SK-N-SH treated with all-trans-retinoic acid at 6 μM for 48 hours (cell line): ENCODE measurements at regions not wholly inside any gene's neighbourhood (a gene's known extent, or its start where the extent isn't known, plus 50 kb on each side); places are given as distances from the start of the nearest gene placed in this dataset.

Source experiments
- ATAC-seq: fragments of 200-7000 bp; cut with Tn5 transposase; 3 replicates; pipeline ENCODE4 v1.9.1; 2020; ENCODE audit warnings: mild to moderate bottlenecking, moderate library complexity
- ARNTL ChIP-seq: fragments of 450-650 bp; formaldehyde crosslinking; IDR thresholded peaks from 2 replicates; pipeline ENCODE4 v1.5.0; 2020; ENCODE audit warnings: low read depth, mild to moderate bottlenecking, moderate library complexity, borderline replicate concordance
- BACH2 ChIP-seq: fragments of 250-450 bp; sonication (Bioruptor Pico); IDR thresholded peaks from 2 replicates; pipeline ENCODE4 v1.9.0; 2021; ENCODE audit warnings: mild to moderate bottlenecking, borderline replicate concordance
- CSDC2 ChIP-seq: fragments of 250-450 bp; sonication (Bioruptor Pico); IDR thresholded peaks from 2 replicates; pipeline ENCODE4 v1.5.0; 2020; ENCODE audit warnings: mild to moderate bottlenecking, moderate library complexity
- GLIS3 ChIP-seq: fragments of 250-450 bp; sonication (Bioruptor Pico); IDR thresholded peaks from 2 replicates; pipeline ENCODE4 v1.5.0; 2020; ENCODE audit warnings: mild to moderate bottlenecking, moderate library complexity
- ISL1 ChIP-seq: fragments of 250-450 bp; sonication (Bioruptor Pico); IDR thresholded peaks from 2 replicates; pipeline ENCODE4 v2.1.2; 2022; ENCODE audit warnings: mild to moderate bottlenecking, moderate library complexity
- OSR1 ChIP-seq: fragments of 250-450 bp; sonication (Bioruptor Pico); IDR thresholded peaks from 2 replicates; pipeline ENCODE4 v1.8.0; 2022; ENCODE audit warnings: moderate library complexity, mild to moderate bottlenecking, inconsistent platforms
- PATZ1 ChIP-seq: fragments of 250-450 bp; sonication (Bioruptor Pico); IDR thresholded peaks from 2 replicates; pipeline ENCODE4 v1.8.0; 2020; ENCODE audit warnings: mild to moderate bottlenecking, moderate library complexity, borderline replicate concordance
- SNAI2 ChIP-seq: fragments of 250-450 bp; sonication (Bioruptor Pico); IDR thresholded peaks from 2 replicates; pipeline ENCODE4 v1.5.0; 2020; ENCODE audit warnings: mild to moderate bottlenecking, moderate library complexity
- TCF4 ChIP-seq: fragments of 250-450 bp; sonication (Bioruptor Pico); IDR thresholded peaks from 2 replicates; pipeline ENCODE4 v1.8.0; 2021; ENCODE audit warnings: mild to moderate bottlenecking, moderate library complexity, borderline replicate concordance
- TOX ChIP-seq: fragments of 250-450 bp; sonication (Bioruptor Pico); IDR thresholded peaks from 2 replicates; pipeline ENCODE4 v1.8.0; 2021; ENCODE audit warnings: mild to moderate bottlenecking, moderate library complexity, borderline replicate concordance
- ZC3H10 ChIP-seq: fragments of 250-450 bp; sonication (Bioruptor Pico); IDR thresholded peaks from 2 replicates; pipeline ENCODE4 v1.5.1; 2021; ENCODE audit warnings: mild to moderate bottlenecking, moderate library complexity
- ZFP30 ChIP-seq: fragments of 450-650 bp; formaldehyde crosslinking; IDR thresholded peaks from 2 replicates; pipeline ENCODE4 v1.5.0; 2022; ENCODE audit warnings: mild to moderate bottlenecking, moderate library complexity
- ZNF70 ChIP-seq: fragments of 450-650 bp; formaldehyde crosslinking; IDR thresholded peaks from 2 replicates; pipeline ENCODE4 v1.5.0; 2020; ENCODE audit warnings: mild to moderate bottlenecking, moderate library complexity
- ZNF8 ChIP-seq: fragments of 450-650 bp; formaldehyde crosslinking; IDR thresholded peaks from 2 replicates; pipeline ENCODE4 v1.5.0; 2020; ENCODE audit warnings: mild to moderate bottlenecking, moderate library complexity
- TF ChIP-seq, protein P1 (sequence below): fragments of 250-450 bp; sonication (Bioruptor Pico); IDR thresholded peaks from 2 replicates; pipeline ENCODE4 v1.5.0; 2020; ENCODE audit warnings: mild to moderate bottlenecking, moderate library complexity
- TF ChIP-seq, protein P2 (sequence below): fragments of 250-450 bp; sonication (Bioruptor Pico); IDR thresholded peaks from 2 replicates; pipeline ENCODE4 v1.8.0; 2021; ENCODE audit warnings: low read depth, mild to moderate bottlenecking, moderate library complexity, borderline replicate concordance
- TF ChIP-seq, protein P3 (sequence below): fragments of 250-450 bp; sonication (Bioruptor Pico); IDR thresholded peaks from 2 replicates; pipeline ENCODE4 v1.5.1; 2021; ENCODE audit warnings: mild to moderate bottlenecking, moderate library complexity
- TF ChIP-seq, protein P4 (sequence below): fragments of 250-450 bp; sonication (Bioruptor Pico); IDR thresholded peaks from 2 replicates; pipeline ENCODE4 v1.5.1; 2020; ENCODE audit warnings: low read depth, mild to moderate bottlenecking, moderate library complexity

- ATAC-seq = no peak
- TF ChIP-seq, protein P1, sequence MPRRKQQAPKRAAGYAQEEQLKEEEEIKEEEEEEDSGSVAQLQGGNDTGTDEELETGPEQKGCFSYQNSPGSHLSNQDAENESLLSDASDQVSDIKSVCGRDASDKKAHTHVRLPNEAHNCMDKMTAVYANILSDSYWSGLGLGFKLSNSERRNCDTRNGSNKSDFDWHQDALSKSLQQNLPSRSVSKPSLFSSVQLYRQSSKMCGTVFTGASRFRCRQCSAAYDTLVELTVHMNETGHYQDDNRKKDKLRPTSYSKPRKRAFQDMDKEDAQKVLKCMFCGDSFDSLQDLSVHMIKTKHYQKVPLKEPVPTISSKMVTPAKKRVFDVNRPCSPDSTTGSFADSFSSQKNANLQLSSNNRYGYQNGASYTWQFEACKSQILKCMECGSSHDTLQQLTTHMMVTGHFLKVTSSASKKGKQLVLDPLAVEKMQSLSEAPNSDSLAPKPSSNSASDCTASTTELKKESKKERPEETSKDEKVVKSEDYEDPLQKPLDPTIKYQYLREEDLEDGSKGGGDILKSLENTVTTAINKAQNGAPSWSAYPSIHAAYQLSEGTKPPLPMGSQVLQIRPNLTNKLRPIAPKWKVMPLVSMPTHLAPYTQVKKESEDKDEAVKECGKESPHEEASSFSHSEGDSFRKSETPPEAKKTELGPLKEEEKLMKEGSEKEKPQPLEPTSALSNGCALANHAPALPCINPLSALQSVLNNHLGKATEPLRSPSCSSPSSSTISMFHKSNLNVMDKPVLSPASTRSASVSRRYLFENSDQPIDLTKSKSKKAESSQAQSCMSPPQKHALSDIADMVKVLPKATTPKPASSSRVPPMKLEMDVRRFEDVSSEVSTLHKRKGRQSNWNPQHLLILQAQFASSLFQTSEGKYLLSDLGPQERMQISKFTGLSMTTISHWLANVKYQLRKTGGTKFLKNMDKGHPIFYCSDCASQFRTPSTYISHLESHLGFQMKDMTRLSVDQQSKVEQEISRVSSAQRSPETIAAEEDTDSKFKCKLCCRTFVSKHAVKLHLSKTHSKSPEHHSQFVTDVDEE (CRISPR knock-in tag) = no peak
- TF ChIP-seq ZFP30 (no peak), SNAI2 (no peak)
- TF ChIP-seq, protein P2, sequence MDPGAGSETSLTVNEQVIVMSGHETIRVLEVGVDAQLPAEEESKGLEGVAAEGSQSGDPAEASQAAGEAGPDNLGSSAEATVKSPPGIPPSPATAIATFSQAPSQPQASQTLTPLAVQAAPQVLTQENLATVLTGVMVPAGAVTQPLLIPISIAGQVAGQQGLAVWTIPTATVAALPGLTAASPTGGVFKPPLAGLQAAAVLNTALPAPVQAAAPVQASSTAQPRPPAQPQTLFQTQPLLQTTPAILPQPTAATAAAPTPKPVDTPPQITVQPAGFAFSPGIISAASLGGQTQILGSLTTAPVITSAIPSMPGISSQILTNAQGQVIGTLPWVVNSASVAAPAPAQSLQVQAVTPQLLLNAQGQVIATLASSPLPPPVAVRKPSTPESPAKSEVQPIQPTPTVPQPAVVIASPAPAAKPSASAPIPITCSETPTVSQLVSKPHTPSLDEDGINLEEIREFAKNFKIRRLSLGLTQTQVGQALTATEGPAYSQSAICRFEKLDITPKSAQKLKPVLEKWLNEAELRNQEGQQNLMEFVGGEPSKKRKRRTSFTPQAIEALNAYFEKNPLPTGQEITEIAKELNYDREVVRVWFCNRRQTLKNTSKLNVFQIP (CRISPR knock-in tag) = no peak
These were observed 94.3 kb downstream of the AXIN2 start for GRCh38 chr17:65467156-65467555.

GRCh38 chr17:65466547-65466946 is 94.9 kb downstream of the AXIN2 start:
- ATAC-seq = no peak
- TF ChIP-seq ZC3H10 (CRISPR knock-in tag) = no peak
- TF ChIP-seq PATZ1 = no peak
- TF ChIP-seq ARNTL = no peak
- no peak for TF ChIP-seq GLIS3
- TF ChIP-seq BACH2 = no peak
- no peak for TF ChIP-seq SNAI2

- ATAC-seq = no peak
These were observed 98.2 kb downstream of the AXIN2 start for GRCh38 chr17:65463242-65463641.

More at GRCh38 chr17:65463242-65463641, 98.2 kb downstream of the AXIN2 start:
- TF ChIP-seq ZNF8 (CRISPR knock-in tag) (no peak), ZNF70 (CRISPR knock-in tag) (no peak), GLIS3 (no peak), SNAI2 (no peak), TCF4 (CRISPR knock-in tag) (no peak), ZFP30 (no peak), ZC3H10 (CRISPR knock-in tag) (no peak), ARNTL (no peak), ISL1 (CRISPR knock-in tag) (no peak), CSDC2 (no peak), OSR1 (no peak), TOX (no peak)
- TF ChIP-seq, protein P3, sequence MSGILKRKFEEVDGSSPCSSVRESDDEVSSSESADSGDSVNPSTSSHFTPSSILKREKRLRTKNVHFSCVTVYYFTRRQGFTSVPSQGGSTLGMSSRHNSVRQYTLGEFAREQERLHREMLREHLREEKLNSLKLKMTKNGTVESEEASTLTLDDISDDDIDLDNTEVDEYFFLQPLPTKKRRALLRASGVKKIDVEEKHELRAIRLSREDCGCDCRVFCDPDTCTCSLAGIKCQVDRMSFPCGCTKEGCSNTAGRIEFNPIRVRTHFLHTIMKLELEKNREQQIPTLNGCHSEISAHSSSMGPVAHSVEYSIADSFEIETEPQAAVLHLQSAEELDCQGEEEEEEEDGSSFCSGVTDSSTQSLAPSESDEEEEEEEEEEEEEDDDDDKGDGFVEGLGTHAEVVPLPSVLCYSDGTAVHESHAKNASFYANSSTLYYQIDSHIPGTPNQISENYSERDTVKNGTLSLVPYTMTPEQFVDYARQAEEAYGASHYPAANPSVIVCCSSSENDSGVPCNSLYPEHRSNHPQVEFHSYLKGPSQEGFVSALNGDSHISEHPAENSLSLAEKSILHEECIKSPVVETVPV = no peak
- TF ChIP-seq, protein P2 (CRISPR knock-in tag) = no peak
- TF ChIP-seq, protein P4, sequence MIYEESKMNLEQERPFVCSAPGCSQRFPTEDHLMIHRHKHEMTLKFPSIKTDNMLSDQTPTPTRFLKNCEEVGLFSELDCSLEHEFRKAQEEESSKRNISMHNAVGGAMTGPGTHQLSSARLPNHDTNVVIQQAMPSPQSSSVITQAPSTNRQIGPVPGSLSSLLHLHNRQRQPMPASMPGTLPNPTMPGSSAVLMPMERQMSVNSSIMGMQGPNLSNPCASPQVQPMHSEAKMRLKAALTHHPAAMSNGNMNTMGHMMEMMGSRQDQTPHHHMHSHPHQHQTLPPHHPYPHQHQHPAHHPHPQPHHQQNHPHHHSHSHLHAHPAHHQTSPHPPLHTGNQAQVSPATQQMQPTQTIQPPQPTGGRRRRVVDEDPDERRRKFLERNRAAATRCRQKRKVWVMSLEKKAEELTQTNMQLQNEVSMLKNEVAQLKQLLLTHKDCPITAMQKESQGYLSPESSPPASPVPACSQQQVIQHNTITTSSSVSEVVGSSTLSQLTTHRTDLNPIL = no peak
- TF ChIP-seq, all 23 proteins: peak for 0
